DMS153 (cell line): ENCODE measurements at regions not wholly inside any gene's neighbourhood (a gene's known extent, or its start where the extent isn't known, plus 50 kb on each side); places are given as distances from the start of the nearest gene placed in this dataset.

Experiments used
- DNase-seq: peaks from one replicate; lab custom pipeline; 2025; lab: John Stamatoyannopoulos, UW

DNA sequence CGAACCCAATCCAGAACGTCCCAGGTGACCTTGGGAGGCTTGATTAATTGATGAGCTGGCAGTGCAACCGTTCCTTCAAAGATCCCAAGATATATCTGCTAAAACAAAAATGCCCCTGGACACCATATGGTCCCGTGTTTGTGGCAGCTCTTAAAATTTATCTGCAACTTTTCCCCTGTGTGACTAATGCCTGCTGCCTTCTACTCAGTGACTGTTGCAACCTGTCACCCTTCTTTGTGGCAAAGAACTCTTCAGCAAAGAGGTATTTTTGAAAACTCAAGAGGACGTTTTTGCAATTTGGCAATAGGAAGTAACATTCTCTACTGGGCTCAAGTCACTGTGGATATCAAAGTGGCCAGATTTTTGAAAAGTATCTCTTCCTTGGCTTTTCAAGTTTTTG, 75.8 kb upstream of the SOD3 start:
- no peak for DNase-seq

DNA sequence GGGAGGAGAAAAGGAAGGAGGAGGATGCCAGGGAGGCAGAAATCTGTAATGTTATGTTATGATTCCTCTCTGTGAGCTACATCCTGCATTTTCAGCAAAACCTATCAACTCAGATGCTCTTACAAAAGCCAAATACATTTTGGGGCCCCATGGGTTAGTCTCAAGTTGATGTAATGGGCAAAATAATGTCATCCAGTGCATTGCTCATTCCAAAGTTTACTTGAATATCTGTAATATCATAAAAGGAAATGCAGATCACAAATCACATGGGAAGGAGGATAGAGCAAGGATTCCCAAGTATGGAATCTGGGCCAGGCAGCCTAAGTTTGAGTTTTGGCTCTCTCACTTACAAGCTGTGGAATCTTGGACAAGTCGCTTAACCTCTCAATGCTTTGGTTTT, 74.9 kb upstream of the SOD3 start:
- no peak for DNase-seq

DNA sequence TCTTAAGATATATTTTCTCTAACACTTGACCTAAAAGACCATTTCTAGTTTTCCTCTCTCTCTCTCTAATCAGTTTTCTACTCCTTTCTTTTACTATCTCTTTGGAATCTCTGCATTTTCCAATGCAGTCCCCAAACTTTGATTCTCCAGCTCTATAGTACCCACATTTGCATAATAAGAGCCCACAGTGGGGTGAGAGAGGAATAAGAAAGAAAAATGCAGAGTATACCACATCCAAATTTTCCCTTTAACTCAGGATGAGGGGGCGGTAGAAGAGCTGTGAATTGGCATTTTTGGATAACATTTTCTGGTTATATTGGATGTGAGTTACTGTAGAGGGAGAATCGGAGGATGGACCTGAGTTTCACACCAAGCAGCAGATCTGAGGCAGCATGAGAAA, 74.4 kb upstream of the SOD3 start:
- DNase-seq, result no peak

DNA sequence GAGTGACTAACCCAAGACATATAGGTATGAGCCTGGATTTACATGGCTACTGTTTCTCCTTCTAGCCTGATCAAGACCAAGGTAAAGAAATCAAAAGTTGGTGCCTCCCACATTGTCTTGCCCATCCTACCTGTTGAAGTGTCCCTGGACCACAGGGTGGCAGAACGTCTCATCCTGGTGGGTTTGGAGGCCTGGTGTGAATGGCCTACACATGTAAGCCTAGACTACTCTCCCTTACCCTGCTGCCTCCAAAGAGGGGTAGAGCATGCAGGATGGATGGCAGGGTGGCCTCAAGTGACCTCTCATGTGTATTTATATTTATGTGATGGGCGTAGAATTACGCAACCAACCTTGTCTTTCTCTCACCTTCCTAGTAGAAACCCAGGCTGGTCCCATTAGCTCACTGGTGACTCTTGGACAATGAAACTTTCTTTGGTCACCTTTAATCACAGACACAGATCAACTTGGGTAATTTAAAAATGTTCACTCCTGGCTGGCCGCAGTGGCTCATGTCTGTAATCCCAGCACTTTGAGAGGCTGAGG, 73.3 kb upstream of the SOD3 start:
- DNase-seq, result no peak

DNA sequence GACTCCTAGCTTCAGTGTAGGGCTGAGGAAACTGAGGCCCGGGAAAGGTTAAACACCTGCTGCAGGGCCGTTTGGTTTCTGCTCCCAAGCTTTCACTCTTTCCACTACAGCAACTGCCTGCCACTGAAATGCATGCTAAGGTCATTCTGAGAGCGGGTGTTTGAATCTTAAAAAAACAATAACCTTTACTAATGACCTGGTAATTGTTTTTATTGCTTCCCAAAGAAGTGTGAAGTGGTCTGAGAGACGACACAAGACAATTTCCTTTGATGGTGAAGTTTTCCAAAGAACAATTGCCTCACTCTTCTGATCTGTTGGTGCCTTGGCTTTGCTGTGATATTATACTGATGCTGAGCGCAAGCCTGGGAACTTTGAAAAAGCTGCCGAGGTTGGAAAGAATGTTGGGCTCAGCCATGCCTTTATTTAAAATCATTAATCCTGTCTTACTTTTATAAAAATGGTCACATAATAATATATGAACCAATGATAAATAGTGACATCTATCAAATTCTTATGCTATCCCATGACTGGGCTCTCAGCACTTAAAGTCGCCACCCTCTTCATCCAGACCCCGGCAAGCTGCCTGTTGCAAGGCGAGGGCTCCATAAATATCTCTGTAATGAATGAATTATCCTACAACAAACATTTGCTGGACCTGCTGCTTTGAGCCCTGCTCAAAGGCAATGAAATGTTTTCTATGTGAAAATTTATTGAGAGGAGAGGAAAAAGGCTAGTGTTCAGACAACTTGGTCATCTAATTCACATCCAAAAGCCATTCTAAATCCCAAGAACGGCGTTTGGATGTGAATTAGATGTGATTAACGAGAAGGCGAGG, 67.8 kb upstream of the SOD3 start:
- no peak for DNase-seq

DNA sequence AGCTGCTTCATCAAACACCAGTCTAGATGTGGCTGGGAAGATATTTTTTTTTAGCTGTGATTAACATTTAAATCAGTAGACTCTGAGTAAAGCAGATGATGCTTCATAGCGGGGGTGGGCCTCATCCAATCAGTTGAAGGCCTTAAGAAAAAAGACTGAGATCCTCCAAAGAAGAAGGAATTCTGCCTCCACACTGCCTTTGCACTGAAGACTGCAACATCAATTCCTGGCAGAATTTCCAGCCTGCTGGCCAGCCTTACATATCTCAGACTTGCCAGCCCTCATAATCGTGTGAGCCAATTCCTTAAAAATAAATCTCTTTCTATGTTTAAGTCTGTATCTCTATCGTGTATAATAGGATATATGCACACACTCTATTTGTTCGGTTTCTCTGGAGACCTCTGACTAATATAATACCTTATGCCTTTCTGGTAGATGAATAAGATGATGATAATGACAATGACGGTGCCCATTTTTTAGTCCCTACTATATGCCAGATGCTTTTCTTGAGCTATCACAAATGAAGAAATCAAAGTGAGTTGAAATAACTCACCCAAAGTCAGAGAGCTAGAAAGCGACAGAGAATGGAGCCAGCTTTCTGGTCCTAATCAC, 66.1 kb upstream of the SOD3 start:
- DNase-seq, result no peak

DNA sequence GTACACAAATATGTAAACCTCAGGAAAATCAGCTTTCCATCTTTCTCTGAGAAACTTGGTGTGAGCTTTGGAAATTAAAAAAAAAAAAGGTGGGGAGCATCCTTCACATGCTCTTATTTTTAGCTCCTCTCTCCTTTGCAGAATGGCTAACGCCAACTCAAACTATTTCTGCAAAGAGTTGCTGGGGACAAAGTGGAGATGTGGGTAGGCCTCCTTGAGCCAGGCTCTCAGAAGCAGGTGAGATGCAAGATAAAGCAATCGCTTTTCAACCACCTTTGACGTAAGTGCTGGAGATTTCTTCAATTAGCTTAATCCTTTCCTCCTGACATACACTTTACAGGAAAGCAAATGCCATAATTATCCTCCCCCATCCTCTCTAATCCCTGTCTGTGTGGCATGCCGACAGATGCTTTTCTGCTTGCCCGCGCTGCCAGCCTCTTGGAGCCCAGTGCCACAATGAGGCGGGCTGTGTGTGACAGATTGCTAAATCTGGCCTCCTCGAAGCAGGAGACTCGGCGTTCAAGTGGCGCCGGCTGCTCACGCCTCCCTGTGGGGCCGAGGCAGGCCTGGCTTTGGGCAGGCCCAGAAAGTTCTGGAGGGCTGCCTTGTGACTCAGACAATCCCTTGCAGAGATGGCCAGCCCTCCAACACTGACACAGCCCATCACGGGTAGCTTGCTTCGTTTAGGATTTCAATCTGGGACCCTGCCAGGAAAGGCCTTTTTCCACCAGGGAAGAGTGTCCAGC, 64.9 kb upstream of the SOD3 start:
- DNase-seq, result no peak

DNA sequence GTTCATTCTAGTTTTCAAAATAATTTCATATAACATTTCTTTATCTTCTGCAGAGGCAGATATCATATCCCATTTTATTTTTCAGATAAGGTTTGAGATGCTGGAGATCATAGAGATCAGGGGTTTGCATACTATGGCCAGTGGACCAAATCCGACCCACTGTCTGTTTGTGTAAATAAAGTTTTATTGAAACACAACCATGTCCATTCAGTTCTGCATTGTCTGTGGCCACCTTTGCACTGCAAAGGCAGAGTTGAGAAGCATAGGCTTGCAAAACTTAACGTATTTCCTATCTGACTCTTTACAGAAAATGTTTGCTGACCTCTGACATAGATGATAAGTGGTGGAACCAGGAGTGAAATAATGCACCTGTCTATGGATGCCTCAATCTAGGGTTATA, 63.9 kb upstream of the SOD3 start:
- no peak for DNase-seq

DNA sequence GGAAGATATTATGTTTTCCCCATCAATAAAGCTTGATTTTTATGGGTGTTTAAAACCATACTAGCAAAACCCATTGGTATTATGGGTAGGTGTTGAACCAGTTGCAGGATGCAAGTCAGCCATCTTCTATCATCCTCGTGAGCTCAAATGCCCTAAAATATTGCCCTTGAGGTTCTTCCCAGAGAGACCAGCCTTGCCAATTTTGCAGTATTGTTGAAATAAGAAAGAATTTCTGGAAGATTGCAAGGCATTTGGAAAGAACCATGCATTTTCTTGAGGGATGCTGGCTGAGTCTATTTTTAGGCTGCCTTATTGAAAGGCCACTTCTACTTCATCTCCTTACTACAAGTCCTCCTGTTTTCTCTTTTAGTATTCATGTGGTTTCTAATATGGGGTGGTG, 60.9 kb upstream of the SOD3 start:
- no peak for DNase-seq

DNA sequence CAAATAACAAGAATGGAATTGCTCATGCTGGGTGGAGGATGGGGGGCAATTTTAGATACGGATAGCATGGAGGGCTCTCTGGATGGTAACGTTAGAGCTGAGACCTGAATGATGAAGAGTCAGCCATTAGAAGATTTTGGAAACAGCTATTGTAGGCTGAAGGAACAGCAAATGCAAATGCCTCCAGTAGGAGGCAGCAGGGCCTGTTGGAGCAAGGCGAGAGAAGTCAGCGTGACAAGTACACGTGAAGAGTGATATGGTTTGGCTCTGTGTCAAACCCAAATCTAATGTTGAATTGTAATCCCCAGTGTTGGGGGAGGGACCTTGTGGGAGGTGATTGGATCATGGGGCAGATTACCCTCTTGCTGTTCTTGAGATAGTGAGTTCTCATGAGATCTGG, 59.3 kb upstream of the SOD3 start:
- no peak for DNase-seq

DNA sequence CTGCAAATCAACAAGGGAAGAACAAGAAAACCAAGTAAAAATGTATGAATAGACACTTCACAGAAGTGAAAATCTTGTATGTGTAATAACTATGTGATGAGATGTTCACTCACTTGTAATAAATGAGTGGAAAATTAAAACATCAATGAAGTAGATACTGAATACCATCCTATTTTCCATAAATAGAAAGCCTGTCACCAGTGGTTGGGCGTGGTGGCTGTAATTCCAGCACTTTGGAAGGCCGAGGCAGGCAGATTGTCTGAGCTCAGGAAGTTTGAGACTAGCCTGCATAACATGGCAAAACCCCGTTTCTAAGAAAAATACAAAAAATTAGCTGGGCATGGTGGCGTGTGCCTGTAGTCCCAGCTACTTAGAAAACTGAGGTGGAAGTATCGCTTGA, 53.5 kb upstream of the SOD3 start:
- no peak for DNase-seq

DNA sequence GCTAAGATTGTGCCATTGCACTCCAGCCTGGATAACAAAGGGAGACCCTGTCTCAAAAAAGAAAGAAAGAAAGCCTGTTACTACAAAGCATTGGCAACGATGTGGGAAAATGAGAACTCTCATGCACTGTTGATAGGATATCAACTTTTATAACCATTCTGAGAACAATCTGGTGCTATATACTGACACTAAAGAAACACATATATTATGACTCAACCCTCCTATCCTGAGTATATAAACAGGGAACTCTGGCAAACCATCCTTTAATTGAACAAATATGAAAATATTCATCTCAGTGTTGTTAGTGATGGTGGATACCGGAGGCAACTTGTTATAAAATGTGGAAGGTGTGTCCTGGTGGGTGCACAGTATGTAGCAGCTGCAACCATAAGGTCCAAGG, 53.0 kb upstream of the SOD3 start:
- no peak for DNase-seq

DNA sequence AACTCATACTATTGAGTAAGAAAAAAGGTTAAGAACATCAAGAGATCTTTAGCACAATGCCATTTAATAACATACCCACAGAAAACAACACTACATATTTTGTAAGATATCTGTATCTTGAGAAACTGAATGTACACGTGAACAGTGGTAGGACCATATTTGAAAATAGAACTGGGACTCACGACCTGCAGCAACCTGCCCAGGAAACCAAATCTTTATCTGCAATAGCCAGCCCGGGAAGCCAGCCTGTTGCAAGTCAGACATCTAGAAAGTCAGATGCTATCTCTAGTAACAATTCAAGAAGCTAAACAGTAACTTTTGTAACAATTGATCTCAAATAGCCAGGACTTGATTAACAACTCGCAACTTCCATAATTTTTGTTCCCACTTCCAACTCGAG, 52.6 kb upstream of the SOD3 start:
- no peak for DNase-seq

DNA sequence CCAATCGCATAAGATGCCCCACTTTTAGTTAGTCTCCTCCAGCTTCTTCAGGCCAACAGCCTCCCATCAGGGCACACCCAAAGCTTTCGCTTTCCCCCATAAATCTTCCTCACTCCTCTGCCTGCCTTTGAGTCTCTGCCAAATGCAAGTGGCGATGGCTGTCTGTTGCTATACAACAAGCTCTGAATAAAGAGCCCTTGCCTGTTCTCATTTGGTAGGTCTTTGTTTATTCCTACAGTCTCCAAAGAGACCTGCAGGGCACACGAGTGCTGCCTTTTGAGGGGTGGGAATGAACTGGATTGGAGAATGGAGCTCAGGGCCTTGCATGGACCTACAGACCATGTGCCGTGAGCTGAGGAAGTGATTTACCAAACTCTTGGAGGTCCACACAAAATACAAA, 52.2 kb upstream of the SOD3 start:
- peak; percentile 25 for DNase-seq

DNA sequence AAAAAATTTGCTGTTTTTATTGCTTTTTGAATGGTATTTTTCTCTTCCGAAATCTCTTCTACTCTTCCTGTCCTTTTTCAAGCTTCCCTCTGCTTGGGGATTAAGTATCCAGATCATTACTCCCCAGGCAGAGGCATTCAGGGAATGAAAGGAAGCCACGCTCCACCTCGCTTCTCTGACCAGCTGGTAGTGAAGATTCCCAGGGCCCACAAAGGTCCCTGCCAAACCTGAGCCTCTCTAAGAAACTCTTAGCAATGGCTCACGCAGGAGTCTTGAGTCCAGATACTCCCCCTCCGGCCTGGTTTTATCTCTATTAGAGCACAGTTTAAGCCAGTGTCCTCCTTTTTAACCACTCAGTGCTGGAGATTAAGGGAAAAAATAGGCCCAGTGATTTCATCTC, 51.4 kb upstream of the SOD3 start:
- no peak for DNase-seq

DNA sequence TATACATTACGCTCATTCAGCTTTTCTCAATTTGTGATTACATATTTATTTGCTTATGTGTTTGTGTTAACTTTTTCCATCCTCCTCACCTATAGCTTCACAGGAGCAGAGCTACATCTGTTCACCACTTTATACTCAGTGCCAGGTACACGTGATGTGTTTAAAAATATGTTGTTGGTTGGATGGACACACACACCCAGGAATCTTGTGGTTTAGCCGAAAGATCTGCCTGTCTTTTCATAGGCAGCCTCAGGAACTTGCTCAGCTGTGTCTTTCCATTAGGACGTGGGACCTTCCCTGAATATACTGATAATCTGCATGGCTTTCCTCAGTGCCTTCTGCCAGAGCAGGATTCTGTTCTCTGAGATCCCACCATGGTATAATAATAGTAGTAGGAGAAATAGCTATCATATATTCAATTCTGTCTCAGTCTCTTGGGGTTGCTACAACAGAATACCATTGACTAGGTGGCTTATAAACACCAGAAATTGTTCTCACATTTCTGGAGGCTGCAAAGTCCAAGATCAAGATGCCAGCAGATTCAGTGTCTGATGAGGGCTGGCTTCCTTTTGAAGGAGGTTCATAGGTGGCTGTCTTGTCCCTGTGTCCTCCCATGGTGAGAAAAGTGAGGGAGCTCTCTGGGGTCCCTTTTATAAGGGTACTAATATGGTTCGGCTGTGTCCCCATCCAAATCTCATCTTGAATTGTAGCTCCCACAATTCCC, 50.0 kb upstream of the SOD3 start:
- no peak for DNase-seq
